OCI-LY7 (cell line): ENCODE measurements at regions not wholly inside any gene's neighbourhood (a gene's known extent, or its start where the extent isn't known, plus 50 kb on each side); places are given as distances from the start of the nearest gene placed in this dataset.

ENCODE experiments used
- CTCF ChIP-seq: fragments of 200-600 bp; sonication (generic); conservative IDR thresholded peaks from 2 replicates; pipeline ENCODE4 v1.5.1; 2014; ENCODE audit warnings: mild to moderate bottlenecking, antibody characterized with exemption, low read length, moderate library complexity, mixed read lengths
- EZH2phosphoT487 ChIP-seq: fragments of 200-600 bp; sonication (generic); IDR thresholded peaks from 2 replicates; pipeline ENCODE4 v1.6.1; 2018; ENCODE audit warnings: low read depth, borderline replicate concordance, mild to moderate bottlenecking, mixed run types, antibody characterized with exemption, low read length, moderate library complexity, mixed read lengths

GRCh38 chr21:27323331-27323730 lies 356.4 kb upstream of the ADAMTS5 start:
- TF ChIP-seq CTCF (no peak), EZH2phosphoT487 (no peak)
